ENCODE measurements at regions not wholly inside any gene's neighbourhood (a gene's known extent, or its start where the extent isn't known, plus 50 kb on each side); places are given as distances from the start of the nearest gene placed in this dataset.
A peak's percentile ranks its signal among the peaks of the same experiment; 100 is the strongest.

DNA sequence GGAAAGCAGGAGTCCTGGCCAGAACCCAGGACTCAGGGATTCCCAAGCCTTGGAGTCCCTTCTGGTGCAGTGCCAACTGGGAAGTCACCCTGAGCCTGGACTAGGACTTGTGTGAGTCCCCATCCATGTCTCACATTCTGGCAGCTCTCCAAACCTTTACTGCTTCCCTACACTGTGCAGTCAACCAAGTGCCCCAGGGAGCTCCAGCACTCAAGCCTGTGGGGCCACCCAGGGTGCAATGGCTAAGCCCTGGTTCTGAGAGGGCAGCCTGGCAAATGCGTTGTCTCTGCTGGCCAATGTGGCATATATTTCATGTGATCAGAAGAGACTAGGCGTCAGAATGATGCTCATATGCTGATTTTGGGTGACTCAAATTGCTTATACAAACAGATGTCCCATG lies 223.4 kb downstream of the SP3 start:
- H3K4me3 ChIP-seq (ENCODE audit: low read depth, low read length) = no peak overlapping the region
- DNase-seq (ENCODE audit: low read depth) = peak; percentile 26
- no peak for TF ChIP-seq CTCF (conservative IDR thresholded peaks at IDR 0.05; ENCODE audit: low read depth, low read length)

- no peak overlapping the region for H3K4me3 ChIP-seq (ENCODE audit: low read depth, low read length)
- TF ChIP-seq CTCF (conservative IDR thresholded peaks at IDR 0.05; ENCODE audit: low read depth, low read length) = no peak
- DNase-seq (ENCODE audit: low read depth) = no peak
These were observed 218.1 kb downstream of the SP3 start for GRCh38 chr2:173747035-173747434.

GRCh38 chr2:173749315-173749714 lies 215.9 kb downstream of the SP3 start:
- peak; percentile 10 for DNase-seq (ENCODE audit: low read depth)
- TF ChIP-seq CTCF (conservative IDR thresholded peaks at IDR 0.05; ENCODE audit: low read depth, low read length) = peak; percentile 65
- H3K4me3 ChIP-seq (ENCODE audit: low read depth, low read length) = no peak overlapping the region

DNA sequence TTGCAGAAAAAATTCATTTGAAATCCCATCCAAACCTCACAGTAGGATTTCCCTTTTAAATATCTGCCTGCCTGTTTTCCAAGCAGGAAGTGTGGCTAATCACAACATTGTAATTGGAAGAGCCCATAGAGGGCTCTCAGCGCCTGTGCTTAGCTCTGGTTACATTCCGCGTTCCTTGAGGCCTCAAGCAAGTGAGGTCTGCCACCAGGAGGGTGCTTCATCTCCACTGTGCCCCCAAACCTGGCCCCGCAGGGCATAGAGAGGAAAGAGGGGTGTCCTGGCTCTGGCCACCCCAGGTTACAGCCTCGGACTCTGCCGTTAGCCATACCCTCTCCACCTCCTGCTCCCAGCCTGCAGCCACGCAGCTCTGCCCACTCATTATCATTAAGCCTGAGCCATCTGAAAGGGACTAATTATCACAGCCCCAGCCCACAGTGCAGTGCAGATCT lies 214.8 kb downstream of the SP3 start:
- TF ChIP-seq CTCF (conservative IDR thresholded peaks at IDR 0.05; ENCODE audit: low read depth, low read length) = no peak
- no peak for DNase-seq (ENCODE audit: low read depth)
- H3K4me3 ChIP-seq (ENCODE audit: low read depth, low read length) = no peak overlapping the region

DNA sequence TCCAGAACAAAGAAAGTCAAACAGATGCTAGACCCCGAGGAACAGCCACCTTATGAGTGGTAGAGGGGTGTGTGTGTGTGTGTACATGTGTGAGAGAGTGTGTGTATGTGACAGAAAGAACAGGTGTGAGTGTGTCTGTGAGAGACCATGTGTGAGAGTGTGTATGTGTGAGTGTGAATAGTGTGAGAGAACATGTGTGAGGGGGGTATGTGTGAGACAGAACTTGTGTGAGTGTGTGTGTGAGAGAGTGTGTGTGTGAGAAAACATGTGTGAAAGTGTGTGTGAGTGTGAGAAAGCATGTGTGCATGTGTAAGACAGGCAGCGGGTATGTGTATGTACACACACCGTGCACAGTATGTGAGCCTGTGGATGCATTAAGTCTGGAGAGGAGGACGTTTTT lies 214.3 kb downstream of the SP3 start:
- no peak overlapping the region for H3K4me3 ChIP-seq (ENCODE audit: low read depth, low read length)
- DNase-seq (ENCODE audit: low read depth) = no peak
- no peak for TF ChIP-seq CTCF (conservative IDR thresholded peaks at IDR 0.05; ENCODE audit: low read depth, low read length)

DNA sequence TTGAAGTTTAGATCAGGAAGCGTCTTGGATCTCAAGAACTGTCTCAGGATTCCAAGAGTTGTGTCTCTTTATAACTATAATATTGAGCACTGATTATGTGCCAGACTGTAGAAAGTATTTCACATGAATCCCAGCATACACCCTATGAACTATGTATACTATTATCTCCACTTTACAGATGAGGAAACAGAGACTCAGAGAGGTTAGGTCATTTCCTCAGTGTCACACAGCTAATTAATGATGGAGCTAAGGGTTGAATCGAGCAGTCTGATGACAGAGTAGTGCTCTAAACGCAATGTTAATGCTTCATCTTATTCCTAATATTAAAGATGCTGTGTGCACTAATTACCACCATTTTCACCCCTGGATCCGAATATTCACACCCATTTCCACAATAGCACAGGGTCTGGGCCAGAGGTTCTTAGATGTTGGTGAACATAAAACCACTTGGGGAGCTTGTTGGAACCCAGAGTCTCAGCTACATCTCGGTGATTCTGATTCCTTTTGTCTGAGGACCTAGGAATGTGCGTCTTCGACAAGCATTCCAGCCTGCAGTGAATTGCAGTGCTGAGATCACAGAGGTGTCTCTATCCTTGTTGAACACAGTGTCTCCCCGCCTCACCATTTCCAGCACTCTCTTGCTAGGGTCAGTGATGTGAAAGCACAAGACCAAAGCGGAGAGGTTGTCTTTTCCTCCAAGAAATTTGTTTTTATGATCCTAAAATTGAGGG lies 213.8 kb downstream of the SP3 start:
- no peak overlapping the region for H3K4me3 ChIP-seq (ENCODE audit: low read depth, low read length)
- TF ChIP-seq CTCF (conservative IDR thresholded peaks at IDR 0.05; ENCODE audit: low read depth, low read length) = no peak
- no peak for DNase-seq (ENCODE audit: low read depth)

- TF ChIP-seq CTCF (conservative IDR thresholded peaks at IDR 0.05; ENCODE audit: low read depth, low read length) = peak; percentile 66
- no peak overlapping the region for H3K4me3 ChIP-seq (ENCODE audit: low read depth, low read length)
- no peak for DNase-seq (ENCODE audit: low read depth)
These were observed 213.0 kb downstream of the SP3 start for GRCh38 chr2:173752152-173752551.

Measured in epithelial cell of proximal tubule (primary cell).